Activated CD8-positive, alpha-beta memory T cell treated with anti-CD3 and anti-CD28 coated beads for 24 hours (primary cell): ENCODE measurements at regions not wholly inside any gene's neighbourhood (a gene's known extent, or its start where the extent isn't known, plus 50 kb on each side); places are given as distances from the start of the nearest gene placed in this dataset.
"Not testable (repeated sequence)": the region's sequence is repeated elsewhere in the genome, so short reads cannot be mapped to it uniquely, and the experiment has no call there.

Experiments used
- DNase-seq: peaks from one replicate; pipeline ENCODE4 v3.0.0-alpha.2; 2020

GRCh38 chr7:4527988-4528636 is 154.0 kb upstream of the FOXK1 start:
- DNase-seq, result no peak

- DNase-seq, result no peak
These were observed 150.9 kb upstream of the FOXK1 start for GRCh38 chr7:4531236-4531635.

- DNase-seq, result not testable (repeated sequence)
These were observed 148.8 kb upstream of the FOXK1 start for GRCh38 chr7:4533339-4533738.

DNA sequence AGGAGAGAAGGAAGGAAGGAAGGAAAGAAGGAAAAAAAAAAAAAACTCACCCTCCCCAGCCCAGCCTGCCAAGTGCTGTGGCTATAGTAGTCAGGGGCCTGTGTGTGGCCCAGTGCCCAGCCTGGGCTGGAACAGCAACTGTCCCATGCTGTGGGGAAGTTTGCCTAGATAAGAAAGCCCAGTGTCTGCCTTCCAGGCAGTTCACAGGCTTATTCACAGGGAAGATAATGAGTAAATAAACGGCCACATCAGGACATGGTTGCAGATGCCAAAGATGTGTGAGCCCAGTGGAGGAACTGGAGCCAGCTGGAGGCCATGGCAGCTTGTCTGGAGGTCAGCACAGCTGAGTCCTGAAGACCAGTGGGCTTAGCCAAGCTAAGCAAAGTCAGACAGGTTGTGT is 132.4 kb upstream of the FOXK1 start:
- no peak for DNase-seq

- no peak for DNase-seq
These were observed 132.0 kb upstream of the FOXK1 start for GRCh38 chr7:4550117-4550516.

DNA sequence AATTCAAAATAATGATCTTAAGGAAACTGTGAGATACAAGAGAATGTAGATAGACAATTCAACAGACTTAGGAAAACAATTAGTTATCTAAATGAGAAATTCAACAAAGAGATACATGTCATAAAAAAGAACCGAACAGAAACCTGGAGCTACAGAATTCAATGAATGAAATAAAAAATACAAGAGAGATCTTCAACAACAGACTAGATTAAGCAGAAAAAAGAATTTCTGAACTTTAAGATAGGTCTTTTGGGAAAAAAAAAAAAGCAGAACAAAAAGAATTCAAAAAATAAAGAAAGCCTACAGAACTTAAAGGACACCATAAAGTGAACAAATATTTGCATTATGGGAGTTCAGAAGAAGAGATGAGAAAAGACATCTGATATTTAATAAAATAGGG is 129.1 kb upstream of the FOXK1 start:
- DNase-seq, result no peak

DNA sequence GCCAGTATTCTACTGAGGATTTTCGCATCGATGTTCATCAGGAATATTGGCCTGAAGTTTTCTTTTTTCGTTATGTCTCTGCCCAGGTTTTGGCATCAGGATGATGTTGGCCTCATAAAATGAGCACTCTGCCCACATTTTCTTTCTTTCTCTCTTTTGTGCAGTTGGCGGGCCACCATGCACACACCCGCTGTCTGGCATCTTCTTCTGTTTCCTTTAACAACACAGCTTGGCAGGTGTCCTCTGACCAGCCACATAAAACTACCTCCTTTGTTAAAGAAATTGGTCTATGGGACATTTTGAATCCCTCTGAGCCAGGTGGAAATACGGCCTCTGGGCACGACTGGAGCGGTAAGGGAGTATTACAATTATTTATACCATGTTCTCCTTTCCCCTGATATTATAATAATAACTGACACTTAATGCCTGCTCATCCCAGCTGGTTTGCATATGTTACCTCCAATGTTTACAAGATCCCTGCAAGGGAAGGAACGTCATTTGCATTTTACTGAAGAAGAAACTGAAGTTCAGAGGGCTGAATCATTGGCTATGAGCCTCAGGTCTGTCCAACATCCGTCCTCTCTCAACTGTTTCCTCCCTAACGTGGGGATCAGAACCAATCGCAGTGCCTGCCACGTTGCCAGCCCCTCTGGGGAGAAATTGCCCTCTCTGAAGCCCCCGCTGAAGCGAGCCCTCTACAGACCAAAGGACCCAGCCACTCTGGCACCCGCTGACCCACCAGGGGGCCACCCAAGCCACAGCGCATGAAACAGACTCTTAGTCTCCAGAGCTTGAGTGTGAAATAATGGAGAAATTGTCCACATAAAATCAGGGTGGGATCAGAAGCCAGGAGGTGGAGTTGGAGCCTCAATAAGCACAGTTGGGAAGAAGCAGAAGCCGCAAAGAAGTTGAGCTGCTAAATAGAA is 125.0 kb upstream of the FOXK1 start:
- no peak for DNase-seq

GRCh38 chr7:4561795-4562194 is 120.3 kb upstream of the FOXK1 start:
- no peak for DNase-seq

DNA sequence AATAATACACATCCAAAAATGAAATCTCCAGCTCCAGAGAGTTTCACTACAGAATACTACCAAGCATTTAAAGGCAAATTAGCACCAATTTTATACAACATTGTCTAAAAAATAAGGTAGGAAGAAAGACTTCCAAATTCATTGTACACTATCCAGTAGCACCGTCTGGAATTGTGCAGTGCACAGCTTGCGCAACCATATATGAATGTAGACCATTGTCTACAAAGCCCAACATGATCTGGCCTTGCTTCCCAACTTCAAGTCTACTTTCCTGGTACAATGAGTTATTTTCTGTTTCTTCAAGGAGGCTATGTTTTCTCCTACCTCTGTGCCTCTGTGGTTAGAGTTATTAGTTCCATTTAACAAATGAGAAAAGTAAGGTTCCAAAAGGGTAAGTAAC is 115.4 kb upstream of the FOXK1 start:
- DNase-seq, result no peak

DNA sequence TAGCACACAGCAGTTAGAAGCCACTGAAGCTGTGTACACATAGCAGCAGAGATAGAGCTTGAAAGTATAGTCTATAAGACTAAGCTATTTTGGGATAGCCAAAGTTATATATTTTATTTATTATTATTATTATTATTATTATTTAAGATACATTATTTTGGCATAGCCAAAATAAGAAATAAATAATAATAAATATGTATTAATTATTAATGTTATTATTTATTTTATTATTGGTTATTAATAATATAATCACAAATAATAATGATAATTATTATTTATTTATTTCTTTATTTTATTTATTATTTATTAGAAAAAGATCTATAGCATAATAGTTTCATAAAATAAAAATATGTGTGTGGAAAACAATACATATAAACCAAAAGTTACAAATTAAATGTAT is 107.2 kb upstream of the FOXK1 start:
- DNase-seq, result no peak

- no peak for DNase-seq
These were observed 106.8 kb upstream of the FOXK1 start for GRCh38 chr7:4575254-4575653.

GRCh38 chr7:4602905-4603842 is 78.9 kb upstream of the FOXK1 start:
- no peak for DNase-seq

GRCh38 chr7:4603843-4604231 is 78.3 kb upstream of the FOXK1 start:
- no peak for DNase-seq

- no peak for DNase-seq
These were observed 77.6 kb upstream of the FOXK1 start for GRCh38 chr7:4604456-4604940.

- DNase-seq, result no peak
These were observed 75.3 kb upstream of the FOXK1 start for GRCh38 chr7:4606797-4607196.

GRCh38 chr7:4607311-4607729 is 74.8 kb upstream of the FOXK1 start:
- no peak for DNase-seq

GRCh38 chr7:4609576-4609975 is 72.5 kb upstream of the FOXK1 start:
- not testable (repeated sequence) for DNase-seq

GRCh38 chr7:4610768-4611467 is 71.2 kb upstream of the FOXK1 start:
- DNase-seq, result peak; percentile 72

- DNase-seq, result no peak
These were observed 69.9 kb upstream of the FOXK1 start for GRCh38 chr7:4612237-4612636.

DNA sequence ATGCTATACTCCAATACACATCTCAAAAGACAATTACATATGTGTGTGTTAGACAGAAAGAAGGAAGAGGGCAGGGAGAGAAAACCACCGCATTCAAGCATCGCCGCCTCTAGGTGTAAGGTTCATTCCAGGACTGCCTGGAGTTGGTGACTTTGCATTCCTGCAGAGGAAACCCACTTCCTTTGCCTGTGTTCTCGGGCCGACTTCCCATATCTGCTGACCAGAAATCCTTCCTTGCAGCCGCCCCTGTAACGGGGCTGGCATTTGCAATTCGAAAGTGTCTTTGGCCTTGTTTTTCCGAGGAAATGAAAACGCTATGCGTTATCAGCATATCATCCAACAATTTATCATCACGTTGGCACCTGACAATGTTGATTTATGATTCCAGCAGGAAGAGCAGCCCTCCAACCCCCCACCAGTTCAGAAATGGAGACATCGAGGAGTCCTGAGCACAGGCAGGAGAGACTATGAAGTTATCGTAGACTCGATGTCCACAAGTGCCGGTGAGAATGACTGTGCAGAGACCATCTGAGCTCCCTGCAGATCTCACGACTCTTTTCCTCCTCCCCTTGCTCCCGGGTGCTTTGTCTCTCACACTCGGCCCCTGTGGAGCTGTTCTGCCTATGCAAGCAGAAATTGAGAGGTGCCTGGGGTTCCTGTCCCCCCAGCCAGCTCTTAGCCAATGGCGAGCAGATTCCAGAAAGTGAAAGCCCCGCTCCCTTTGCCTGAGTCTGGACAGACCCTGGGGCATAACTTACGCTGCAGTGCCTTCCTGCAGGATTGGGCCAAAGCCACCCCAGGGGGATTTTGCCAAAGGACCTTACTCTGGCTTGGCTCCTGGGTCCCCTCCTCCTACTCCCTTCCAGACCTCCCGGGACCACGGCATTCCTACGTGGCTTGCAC is 68.9 kb upstream of the FOXK1 start:
- DNase-seq, result no peak

- no peak for DNase-seq
These were observed 68.1 kb upstream of the FOXK1 start for GRCh38 chr7:4613846-4614548.
